ENCODE measurements at regions not wholly inside any gene's neighbourhood (a gene's known extent, or its start where the extent isn't known, plus 50 kb on each side); places are given as distances from the start of the nearest gene placed in this dataset.
"Not testable (repeated sequence)": the region's sequence is repeated elsewhere in the genome, so short reads cannot be mapped to it uniquely, and the experiment has no call there.

DNA sequence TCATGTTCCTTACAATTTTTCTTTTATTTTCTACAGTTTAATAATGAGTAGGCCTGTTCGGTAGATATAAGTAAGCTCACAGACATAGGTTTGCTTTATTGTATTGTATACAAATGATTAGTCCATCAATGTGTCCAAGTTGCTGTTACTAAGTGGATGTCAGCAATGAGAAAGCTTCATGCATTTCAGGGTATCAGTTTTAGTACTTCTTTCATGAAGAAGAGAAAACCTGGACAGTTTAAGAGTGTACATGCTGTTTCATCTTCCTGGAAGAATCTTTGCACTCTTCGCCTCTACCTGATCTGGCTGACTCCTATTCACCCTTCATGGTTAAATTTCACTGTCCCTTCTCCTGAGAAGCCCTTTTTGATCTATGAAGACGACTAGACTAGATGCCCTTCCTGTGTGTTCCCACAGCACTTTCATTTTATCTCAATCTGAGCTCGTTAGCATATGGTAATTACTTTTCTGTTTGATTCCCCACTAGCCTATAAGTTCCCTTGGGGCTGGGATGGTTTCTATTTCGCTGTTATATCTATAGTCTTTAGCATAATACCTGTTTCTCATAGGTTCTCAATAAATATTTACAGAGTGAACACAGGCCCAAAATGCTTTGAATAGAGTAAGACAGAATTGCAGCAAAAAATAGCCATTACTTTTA, 70.7 kb downstream of the CETN3 start:
- DNase-seq, result no peak

GRCh38 chr5:90337449-90338052, 72.0 kb downstream of the CETN3 start:
- DNase-seq, result no peak

DNA sequence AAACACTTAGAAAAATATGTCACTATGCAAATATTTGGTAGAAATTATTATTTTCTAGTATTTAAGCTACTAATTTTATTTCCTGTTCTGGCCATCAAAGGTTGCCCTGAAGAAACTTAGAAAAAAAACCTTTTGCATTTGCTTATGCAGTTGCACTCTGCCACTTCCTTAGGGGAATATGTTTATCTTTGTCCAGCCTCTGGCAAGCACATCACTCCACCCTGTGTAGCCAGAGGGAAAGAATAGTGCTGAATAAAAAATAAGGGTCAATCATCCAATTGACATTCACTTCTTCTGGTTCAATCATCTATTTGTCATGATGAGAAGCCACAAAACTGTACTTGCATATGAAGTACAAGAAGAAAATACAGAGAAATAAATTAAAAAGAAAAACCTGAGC, 72.8 kb downstream of the CETN3 start:
- no peak for DNase-seq

- DNase-seq, result no peak
These were observed 74.8 kb downstream of the CETN3 start for GRCh38 chr5:90334741-90335140.

DNA sequence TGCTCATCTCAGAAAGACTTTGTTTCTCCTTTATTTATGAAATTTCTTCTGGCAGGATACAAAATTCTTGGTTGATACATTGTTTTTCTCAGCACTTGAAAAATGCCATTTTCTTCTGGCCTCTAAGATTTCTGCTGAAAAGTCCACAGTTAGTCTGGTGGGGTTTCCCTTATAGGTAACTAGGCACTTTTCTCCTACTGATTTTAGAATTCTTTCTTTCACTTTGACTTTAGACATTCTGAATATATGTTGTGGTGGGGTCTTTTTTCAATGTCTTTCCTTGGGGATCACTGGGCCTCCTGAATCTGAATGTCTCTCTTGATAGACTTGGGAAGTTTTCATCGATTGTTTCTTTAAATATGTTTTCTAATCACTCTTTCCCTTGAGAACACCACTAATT, 79.6 kb downstream of the CETN3 start:
- no peak for DNase-seq

- no peak for DNase-seq
These were observed 82.6 kb downstream of the CETN3 start for GRCh38 chr5:90326995-90327394.

DNA sequence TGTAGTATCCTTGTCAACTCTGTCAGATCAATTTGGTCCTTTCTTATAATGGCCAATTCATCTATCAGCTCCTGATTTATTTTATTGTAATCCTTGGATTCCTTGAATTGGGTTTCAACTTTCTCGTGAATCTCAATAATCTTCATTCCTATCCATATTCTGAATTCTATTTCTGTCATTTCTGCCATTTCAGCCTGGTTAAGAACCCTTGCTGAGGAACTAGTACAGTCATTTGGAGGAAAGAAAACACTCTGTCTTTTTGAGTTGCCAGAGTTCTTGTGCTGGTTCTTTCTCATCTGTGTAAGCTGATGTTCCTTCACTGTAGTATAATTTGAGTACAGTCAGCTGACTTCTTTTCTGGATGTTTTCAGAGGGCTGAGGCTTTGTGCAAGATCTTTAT, 84.5 kb downstream of the CETN3 start:
- DNase-seq, result no peak

GRCh38 chr5:90320348-90320747, 89.2 kb downstream of the CETN3 start:
- not testable (repeated sequence) for DNase-seq

GRCh38 chr5:90312027-90312426, 97.5 kb downstream of the CETN3 start:
- DNase-seq, result no peak

DNA sequence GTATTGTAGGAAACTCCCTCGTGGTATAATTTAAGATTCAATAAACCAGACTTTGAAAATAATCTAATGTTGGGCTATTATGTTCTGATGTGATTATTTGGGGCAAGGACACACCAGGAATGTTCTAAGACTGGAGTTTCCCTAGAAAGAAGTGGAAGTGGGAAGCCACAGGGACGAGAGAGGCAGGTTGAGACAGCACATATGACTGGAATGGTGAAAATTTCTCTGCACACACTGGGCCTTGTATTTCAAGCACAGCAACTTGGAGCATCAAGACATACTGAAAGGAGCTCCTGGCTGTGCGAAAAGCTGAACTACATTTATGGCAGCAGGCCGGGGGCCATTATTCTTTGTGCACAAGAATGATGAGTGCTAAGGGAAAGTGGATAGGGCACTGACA, 98.2 kb downstream of the CETN3 start:
- DNase-seq, result no peak

- no peak for DNase-seq
These were observed 100.6 kb downstream of the CETN3 start for GRCh38 chr5:90308787-90309585.

DNA sequence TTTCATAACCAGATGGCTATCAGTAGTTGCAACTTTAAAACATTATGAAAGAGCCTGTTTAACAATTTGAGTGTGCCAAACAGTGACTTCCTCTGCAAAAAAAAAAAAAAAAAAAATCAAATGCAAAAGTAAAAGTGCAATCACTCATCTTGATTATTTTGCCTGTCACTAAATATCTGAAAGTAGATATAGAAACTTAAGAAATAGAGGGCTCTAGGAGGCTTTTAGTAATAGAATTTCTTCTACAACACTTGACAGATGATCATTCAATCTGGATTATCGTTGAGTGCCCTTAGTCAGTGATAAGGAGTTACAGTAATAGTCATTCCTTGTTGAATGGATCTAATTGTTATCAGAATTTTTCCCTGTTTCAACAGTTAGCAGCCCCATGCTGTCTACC, 101.8 kb downstream of the CETN3 start:
- DNase-seq, result no peak

DNA sequence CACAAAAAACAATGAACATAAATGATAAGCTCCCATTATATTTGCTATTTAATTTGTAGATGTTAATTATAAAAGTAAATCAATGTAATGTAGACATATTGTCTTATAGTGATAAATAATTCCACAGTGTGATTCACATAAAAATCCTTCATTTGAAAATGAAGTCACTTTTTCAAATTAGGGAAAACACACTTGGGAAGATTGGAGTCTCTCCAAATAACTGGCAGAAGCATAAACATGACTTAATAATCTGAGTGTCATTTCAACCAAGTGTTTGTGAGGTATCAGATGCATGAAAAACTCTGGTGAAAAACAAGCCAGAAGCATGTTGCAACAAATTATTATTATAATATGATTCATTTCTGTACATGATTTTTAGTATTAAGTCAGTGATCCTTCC, 102.2 kb downstream of the CETN3 start:
- no peak for DNase-seq

DNA sequence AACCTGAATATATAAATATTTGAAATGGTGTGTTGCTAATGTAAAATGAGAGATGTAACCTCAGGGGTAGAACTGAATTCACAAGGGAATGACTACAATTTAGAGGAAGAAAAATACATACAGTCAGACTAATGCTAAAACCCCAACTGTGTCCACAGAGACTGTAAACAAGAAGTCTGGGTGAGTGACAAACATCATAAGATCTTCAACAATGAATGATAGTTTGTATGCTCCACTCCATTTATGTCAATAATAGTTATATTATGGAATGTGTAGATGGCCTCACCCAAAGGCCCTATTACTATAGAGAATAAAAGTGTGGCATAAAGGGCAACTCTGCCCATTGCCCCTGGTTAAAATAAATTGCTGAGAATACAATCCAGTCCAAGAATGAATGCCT, 102.9 kb downstream of the CETN3 start:
- DNase-seq, result no peak

DNA sequence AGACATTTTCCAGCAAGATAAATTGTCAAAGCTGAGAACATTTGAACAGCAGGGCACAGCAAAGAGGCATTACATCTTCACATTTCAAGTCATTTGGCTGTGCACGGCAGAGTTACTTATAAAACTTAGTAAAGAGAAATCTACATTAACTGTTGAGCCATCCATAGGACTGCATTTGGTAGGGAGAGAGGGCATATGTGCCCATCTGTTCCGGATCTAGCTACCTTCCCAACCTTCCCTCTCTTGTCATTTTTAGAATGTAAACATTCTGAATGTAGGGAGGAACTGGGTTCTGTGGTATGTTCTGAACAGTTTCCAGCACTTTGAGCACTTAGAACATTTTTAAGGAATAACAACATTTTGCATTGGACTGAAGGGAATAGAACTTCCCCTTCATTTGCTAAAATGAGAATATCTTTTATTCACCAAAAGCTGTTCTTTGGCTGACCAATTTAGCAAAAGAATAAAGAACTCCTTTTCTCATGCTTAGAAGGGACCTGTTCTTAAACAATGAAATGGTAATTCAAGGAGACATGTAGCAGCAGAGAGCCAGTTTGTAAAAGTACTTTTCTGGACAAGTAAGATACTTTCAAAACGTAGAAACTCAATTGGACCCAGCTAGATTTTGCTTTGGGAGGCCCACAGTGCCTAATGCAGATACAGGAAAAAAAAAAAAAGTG, 104.4 kb downstream of the CETN3 start:
- no peak for DNase-seq

DNA sequence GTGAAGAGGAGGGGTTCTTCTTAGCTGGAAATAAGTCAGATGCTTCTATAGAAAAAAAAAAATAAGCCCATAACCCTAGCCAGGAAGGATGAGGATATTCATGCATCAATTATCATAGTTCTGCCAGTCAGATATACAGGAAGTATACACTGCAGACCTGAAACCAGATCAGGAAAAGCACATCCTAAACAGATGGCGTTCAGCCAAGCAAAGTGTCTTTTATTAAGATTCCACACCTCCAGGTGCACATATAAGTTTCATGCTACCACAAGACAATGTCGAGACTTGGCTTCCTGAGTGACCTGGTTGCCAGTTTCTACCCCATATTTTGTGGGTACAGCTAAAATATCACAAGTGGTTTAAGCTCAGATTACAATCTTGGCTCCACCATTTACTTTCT, 108.3 kb downstream of the CETN3 start:
- no peak for DNase-seq

- no peak for DNase-seq
These were observed 112.4 kb downstream of the CETN3 start for GRCh38 chr5:90297045-90297764.

DNA sequence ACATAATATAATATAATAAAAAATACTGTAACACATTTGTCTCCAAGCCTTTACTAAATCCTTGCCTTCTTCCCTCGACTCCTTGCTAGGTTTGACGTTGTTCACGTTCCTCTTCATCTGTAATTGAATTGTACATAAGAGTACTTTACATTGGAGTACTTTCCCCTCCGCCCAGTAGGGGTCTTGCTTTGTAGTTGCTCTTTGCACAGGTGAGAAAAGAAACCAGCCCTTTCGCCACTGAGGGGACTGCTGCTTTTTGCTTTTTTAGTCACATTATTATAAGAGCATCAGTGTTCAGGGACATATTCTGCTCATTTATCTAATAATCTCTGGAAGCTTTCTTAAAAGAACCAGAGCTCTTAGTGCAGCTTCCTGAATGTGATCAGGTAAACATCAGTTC, 115.0 kb downstream of the CETN3 start:
- DNase-seq, result no peak

DNA sequence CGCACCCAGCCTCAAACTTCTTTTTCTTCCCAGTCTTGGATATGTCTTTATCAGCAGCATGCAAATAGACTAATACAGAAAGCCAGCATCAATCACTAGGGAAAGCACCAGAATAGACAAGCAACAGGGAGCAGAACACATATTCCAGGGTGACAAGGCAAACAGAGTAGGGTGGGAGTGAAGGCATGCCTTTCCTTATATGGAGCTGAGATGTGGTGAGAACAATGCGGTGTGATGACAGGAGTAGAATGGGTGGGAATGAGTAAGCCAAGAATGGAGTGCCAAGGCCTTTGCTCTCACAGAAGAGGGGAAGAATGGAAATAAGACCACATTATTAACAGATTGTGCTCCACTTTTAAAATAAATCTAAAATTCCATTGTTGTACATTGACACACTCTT, 115.6 kb downstream of the CETN3 start:
- no peak for DNase-seq

- DNase-seq, result no peak
These were observed 118.9 kb downstream of the CETN3 start for GRCh38 chr5:90290648-90291047.

GRCh38 chr5:90289837-90290236, 119.7 kb downstream of the CETN3 start:
- DNase-seq, result no peak

DNA sequence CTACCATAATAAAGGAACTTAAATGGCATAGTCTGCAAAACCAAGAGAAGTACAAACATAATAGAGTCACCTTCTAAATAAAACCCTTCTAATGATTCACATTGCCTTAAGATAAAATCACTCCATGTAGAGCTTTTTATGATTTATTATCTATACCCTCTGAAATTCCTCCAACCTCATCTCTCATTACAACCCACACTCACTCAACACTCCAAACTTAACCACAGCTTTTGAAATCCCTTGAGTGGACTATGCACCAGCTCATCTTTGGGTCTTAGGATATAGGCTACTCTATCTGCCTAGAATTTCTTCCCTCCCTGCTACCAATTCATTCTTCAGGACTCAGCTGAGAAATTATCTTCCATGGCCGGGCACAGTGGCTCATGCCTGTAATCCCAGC, 122.5 kb downstream of the CETN3 start:
- no peak for DNase-seq

DNA sequence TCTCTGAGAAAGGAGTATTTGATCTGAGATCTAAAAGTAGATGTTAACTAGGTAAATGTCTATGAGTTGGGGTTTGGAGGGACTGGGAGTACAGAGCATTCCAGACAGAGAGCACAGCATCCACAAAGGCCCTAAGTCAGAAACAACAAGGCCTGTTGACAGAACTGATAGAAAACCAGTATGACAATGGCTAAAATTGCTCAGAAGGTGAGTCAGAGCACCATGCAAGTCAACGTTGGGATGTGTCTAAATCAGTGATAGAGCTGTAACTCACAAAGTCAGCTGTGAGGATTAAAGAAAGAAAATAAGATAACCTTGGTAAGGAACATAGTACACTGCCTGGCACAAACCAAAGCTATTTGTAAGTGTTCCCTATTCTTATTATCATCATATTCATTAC, 124.0 kb downstream of the CETN3 start:
- no peak for DNase-seq
